K562 (cell line): ENCODE measurements at regions not wholly inside any gene's neighbourhood (a gene's known extent, or its start where the extent isn't known, plus 50 kb on each side); places are given as distances from the start of the nearest gene placed in this dataset.

Source experiments
- ATAC-seq: fragments of 200-7000 bp; cut with Tn5 transposase; 3 replicates; pipeline ENCODE4 v1.9.1; 2020; ENCODE audit warnings: moderate library complexity
- BruUV-seq: library from RNA; stranded (reverse); fragments of 400-500 nt; replicated peaks from 2 replicates; lab custom pipeline; 2021; lab: Mats Ljungman, UMichigan
- CTCF ChIA-PET: fragments of 300-600 bp; formaldehyde crosslinking; extraction: SDS; loops from one replicate; lab custom pipeline; 2021; ENCODE audit warnings: low intra/inter-chr PET ratio; lab: Yijun Ruan, JAX
- POLR2A ChIA-PET: fragments of 300-600, 350-650 bp; sonication (Branson Sonifier 250); formaldehyde crosslinking; extraction: SDS; loops from one replicate; lab custom pipeline; 2021; ENCODE audit warnings: antibody characterized with exemption, inconsistent platforms; lab: Yijun Ruan, JAX
- DNase-seq, 4 experiments: peaks; one replicate each; pipeline versions ENCODE4 v3.0.0 to v3.0.0-alpha.2; 2011 to 2018; ENCODE audit warnings: low spot score in 3 of 4, mixed read lengths in 3 of 4; ENCODE audit errors: extremely low read depth in 1 of 4
- FAIRE-seq: peaks from 2 replicates; lab custom pipeline; 2011; peaks lifted over from hg19 to GRCh38; lab: Jason Lieb, UNC
- H2AFZ ChIP-seq: 2 replicates; pipeline ENCODE4 v1.6.0; 2011; ENCODE audit warnings: low read depth, low read length, control low read depth, inconsistent platforms
- H3K27ac ChIP-seq: fragments of 200-600 bp; 3 replicates; pipeline ENCODE4 v1.8.0; 2011; ENCODE audit warnings: low read depth, mild to moderate bottlenecking, control low read depth, inconsistent platforms, low read length, moderate library complexity, mixed read lengths; ENCODE audit errors: extremely low read depth
- H3K27me3 ChIP-seq, 2 experiments: fragments of 300-600 bp in 1 of 2; 2 replicates in 1 of 2; 3 replicates in 1 of 2; pipeline versions ENCODE4 v1.6.0 to v1.8.0; 2011; ENCODE audit warnings: inconsistent platforms in 2 of 2, low read length in 2 of 2, mild to moderate bottlenecking in 1 of 2, mixed read lengths in 1 of 2, moderate library complexity in 1 of 2; ENCODE audit not compliant: control insufficient read depth in 2 of 2, insufficient read depth in 2 of 2
- H3K36me3 ChIP-seq: fragments of 300-600 bp; 3 replicates; pipeline ENCODE4 v1.8.0; 2011; ENCODE audit warnings: mild to moderate bottlenecking, low read length, inconsistent platforms; ENCODE audit not compliant: control insufficient read depth, insufficient read depth
- H3K4me1 ChIP-seq, 2 experiments: fragments of 200-600 bp in 1 of 2; replicated peaks in 1 of 2; 2 replicates in 1 of 2; 3 replicates in 1 of 2; pipeline versions ENCODE4 v1.5.1 to v1.8.0; 2011; ENCODE audit warnings: inconsistent platforms in 2 of 2, low read length in 2 of 2, mild to moderate bottlenecking in 1 of 2, mixed read lengths in 1 of 2, moderate library complexity in 1 of 2; ENCODE audit not compliant: control insufficient read depth in 2 of 2, insufficient read depth in 2 of 2
- H3K4me2 ChIP-seq: 2 replicates; pipeline ENCODE4 v1.6.1; 2011; ENCODE audit warnings: low read length, control low read depth, inconsistent platforms, mixed read lengths; ENCODE audit not compliant: insufficient read depth
- H3K4me3 ChIP-seq: fragments of 200-600 bp; sonication (generic), shearing (Covaris generic); 2 replicates; pipeline ENCODE4 v1.5.1; 2016; ENCODE audit warnings: control low read depth, inconsistent platforms
- H3K79me2 ChIP-seq: fragments of 200-600 bp; 3 replicates; pipeline ENCODE4 v1.8.0; 2011; ENCODE audit warnings: low read length, inconsistent platforms; ENCODE audit not compliant: control insufficient read depth, insufficient read depth
- H3K9ac ChIP-seq, 2 experiments: 2 replicates each; pipeline versions ENCODE4 v1.6.0 to v1.6.1; 2011; ENCODE audit warnings: low read depth in 2 of 2, low read length in 2 of 2, control low read depth in 1 of 2, inconsistent platforms in 1 of 2, mild to moderate bottlenecking in 1 of 2, mixed read lengths in 1 of 2; ENCODE audit not compliant: insufficient read depth in 1 of 2
- H3K9me1 ChIP-seq: one replicate; pipeline ENCODE4 v1.6.0; 2011; ENCODE audit warnings: inconsistent platforms, mild to moderate bottlenecking, low read length, moderate library complexity; ENCODE audit not compliant: control insufficient read depth, insufficient read depth
- H3K9me3 ChIP-seq: replicated peaks from 2 replicates; pipeline ENCODE4 v1.5.1; 2011; ENCODE audit warnings: low read depth, low read length, inconsistent platforms; ENCODE audit not compliant: control insufficient read depth, insufficient read depth
- H4K20me1 ChIP-seq: replicated peaks from 2 replicates; pipeline ENCODE4 v1.6.1; 2011; ENCODE audit warnings: low read length, inconsistent platforms, mixed read lengths; ENCODE audit not compliant: control insufficient read depth, insufficient read depth
- EGR1 ChIP-seq: fragments of 450-650 bp; conservative IDR thresholded peaks from 2 replicates; pipeline ENCODE4 v1.6.1; 2017; ENCODE audit warnings: mild to moderate bottlenecking
- FOXA1 ChIP-seq: fragments of 450-650 bp; IDR thresholded peaks from 2 replicates; pipeline ENCODE4 v1.6.1; 2016; ENCODE audit warnings: mild to moderate bottlenecking, borderline replicate concordance
- HLTF ChIP-seq: fragments of 450-650 bp; IDR thresholded peaks from 2 replicates; pipeline ENCODE4 v1.6.1; 2016
- MTA1 ChIP-seq: fragments of 450-650 bp; IDR thresholded peaks from 2 replicates; pipeline ENCODE4 v1.6.1; 2017; ENCODE audit warnings: borderline replicate concordance
- POLR2A ChIP-seq: fragments of 450-650 bp; conservative IDR thresholded peaks from 2 replicates; pipeline ENCODE4 v1.6.1; 2016
- RBM14 ChIP-seq: fragments of 200-400 bp; formaldehyde crosslinking; IDR thresholded peaks from 2 replicates; pipeline ENCODE4 v1.6.1; 2018; ENCODE audit warnings: low read depth, mild to moderate bottlenecking, low read length, moderate library complexity, borderline replicate concordance; ENCODE audit not compliant: insufficient read depth
- SAP30 ChIP-seq: fragments of 200-600 bp; sonication (generic); IDR thresholded peaks from 2 replicates; pipeline ENCODE4 v1.6.1; 2012; ENCODE audit warnings: borderline replicate concordance, low read depth, mild to moderate bottlenecking, moderate library complexity, low read length, control low read depth, inconsistent platforms; ENCODE audit not compliant: insufficient read depth, poor library complexity, severe bottlenecking
- SRSF7 ChIP-seq: fragments of 200-400 bp; formaldehyde crosslinking; optimal IDR thresholded peaks from 2 replicates; pipeline ENCODE3; 2017; ENCODE audit warnings: mild to moderate bottlenecking, low read depth, low read length
- STAG1 ChIP-seq: sonication (generic); formaldehyde crosslinking; IDR thresholded peaks from 2 replicates; pipeline ENCODE4 v1.5.0; 2020; ENCODE audit warnings: missing genetic modification reagents, borderline replicate concordance
- ZKSCAN3 ChIP-seq: fragments of 250-450 bp; sonication (Bioruptor Pico); IDR thresholded peaks from 2 replicates; pipeline ENCODE4 v1.4.0; 2020
- WGBS: fragments of 100-300 bp; shearing (Covaris generic); methylation state at CpG from one replicate; pipeline ENCODE4 v1.1.6; 2016; ENCODE audit warnings: low coverage, mixed read lengths; ENCODE audit not compliant: insufficient coverage; ENCODE audit errors: missing lambda C conversion rate; 5-methylcytosine and 5-hydroxymethylcytosine counted together
- in situ Hi-C: fragments of 300-500 bp; cut with MboI; formaldehyde crosslinking; loops from 4 replicates; pipeline ENCODE4 v1.15.0; 2018; ENCODE audit warnings: inconsistent platforms, mixed read lengths
- intact Hi-C: fragments of 100-400 bp; cut with micrococcal nuclease; formaldehyde crosslinking; loops from 2 replicates; pipeline ENCODE4 v1.14.2; 2022
- TF ChIP-seq, protein P1 (sequence below): fragments of 250-450 bp; sonication (Bioruptor Pico); IDR thresholded peaks from 2 replicates; pipeline ENCODE4 v1.6.1; 2021; ENCODE audit warnings: mild to moderate bottlenecking
- TF ChIP-seq, protein P2 (sequence below): sonication (generic); formaldehyde crosslinking; IDR thresholded peaks from 2 replicates; pipeline ENCODE4 v1.8.0; 2022; ENCODE audit warnings: mild to moderate bottlenecking, missing genetic modification reagents, borderline replicate concordance

DNA sequence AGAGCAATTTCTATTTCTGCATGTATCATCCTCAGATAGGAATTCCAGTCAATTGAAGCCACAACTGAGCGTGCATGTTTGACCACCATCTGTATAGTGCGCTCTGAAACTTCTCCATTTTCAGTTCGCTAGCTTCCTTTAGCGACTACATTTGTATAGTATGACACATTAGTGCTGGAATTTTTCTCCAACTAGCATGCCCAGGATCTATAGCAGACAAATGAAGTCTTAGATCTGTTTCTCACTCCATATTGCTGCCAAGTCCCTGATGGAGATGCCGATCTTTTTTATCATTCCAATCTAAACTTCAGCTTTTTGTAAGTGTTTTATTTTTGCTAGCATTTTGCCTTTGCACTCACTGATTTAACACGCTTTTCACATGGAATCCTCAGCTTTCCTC is 774.8 kb upstream of the TENM3 start (continued):
- TF ChIP-seq ZKSCAN3 (CRISPR knock-in tag) = no peak
- TF ChIP-seq FOXA1 = no peak
- TF ChIP-seq RBM14 = no peak
- TF ChIP-seq EGR1 = no peak

- Histone ChIP-seq H3K9me1 (no peaks in the 10 kb centered on the region), H3K9ac (no peak overlapping the region), H3K27ac (no peak overlapping the region), H3K27me3 (no peaks in the 10 kb centered on the region), H2AFZ (no peak overlapping the region), H4K20me1 (no peaks in the 10 kb centered on the region), H3K4me1 (no peaks in the 10 kb centered on the region), H3K4me2 (no peak overlapping the region), H3K36me3 (no peaks in the 10 kb centered on the region), H3K9me3 (no peaks in the 10 kb centered on the region), H3K79me2 (no peaks in the 10 kb centered on the region), H3K4me3 (no peak overlapping the region)
- BruUV-seq = no TSS peak
- ChIA-PET POLR2A (no interaction called here), CTCF (no interaction called here)
- WGBS = 1% methylated on average over 5 of the region's 5 CpGs
- FAIRE-seq = no peak
- in situ Hi-C loops = no loop called here
- no peak for ATAC-seq
- TF ChIP-seq HLTF (no peak), POLR2A (no peak), MTA1 (no peak), SRSF7 (no peak), SAP30 (no peak), STAG1 (CRISPR knock-in tag) (no peak)
- TF ChIP-seq, protein P1, sequence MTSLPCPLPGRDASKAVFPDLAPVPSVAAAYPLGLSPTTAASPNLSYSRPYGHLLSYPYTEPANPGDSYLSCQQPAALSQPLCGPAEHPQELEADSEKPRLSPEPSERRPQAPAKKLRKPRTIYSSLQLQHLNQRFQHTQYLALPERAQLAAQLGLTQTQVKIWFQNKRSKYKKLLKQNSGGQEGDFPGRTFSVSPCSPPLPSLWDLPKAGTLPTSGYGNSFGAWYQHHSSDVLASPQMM = no peak
- TF ChIP-seq, protein P2, sequence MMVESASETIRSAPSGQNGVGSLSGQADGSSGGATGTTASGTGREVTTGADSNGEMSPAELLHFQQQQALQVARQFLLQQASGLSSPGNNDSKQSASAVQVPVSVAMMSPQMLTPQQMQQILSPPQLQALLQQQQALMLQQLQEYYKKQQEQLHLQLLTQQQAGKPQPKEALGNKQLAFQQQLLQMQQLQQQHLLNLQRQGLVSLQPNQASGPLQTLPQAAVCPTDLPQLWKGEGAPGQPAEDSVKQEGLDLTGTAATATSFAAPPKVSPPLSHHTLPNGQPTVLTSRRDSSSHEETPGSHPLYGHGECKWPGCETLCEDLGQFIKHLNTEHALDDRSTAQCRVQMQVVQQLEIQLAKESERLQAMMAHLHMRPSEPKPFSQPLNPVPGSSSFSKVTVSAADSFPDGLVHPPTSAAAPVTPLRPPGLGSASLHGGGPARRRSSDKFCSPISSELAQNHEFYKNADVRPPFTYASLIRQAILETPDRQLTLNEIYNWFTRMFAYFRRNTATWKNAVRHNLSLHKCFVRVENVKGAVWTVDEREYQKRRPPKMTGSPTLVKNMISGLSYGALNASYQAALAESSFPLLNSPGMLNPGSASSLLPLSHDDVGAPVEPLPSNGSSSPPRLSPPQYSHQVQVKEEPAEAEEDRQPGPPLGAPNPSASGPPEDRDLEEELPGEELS (CRISPR knock-in tag) = no peak
- intact Hi-C loops = no loop called here
- no peak for DNase-seq
These were observed 772.9 kb upstream of the TENM3 start for GRCh38 chr4:181470306-181470705.
